MCF 10A (cell line): ENCODE measurements at regions not wholly inside any gene's neighbourhood (a gene's known extent, or its start where the extent isn't known, plus 50 kb on each side); places are given as distances from the start of the nearest gene placed in this dataset.
A peak's percentile ranks its signal among the peaks of the same experiment; 100 is the strongest.
"Not testable (repeated sequence)": the region's sequence is repeated elsewhere in the genome, so short reads cannot be mapped to it uniquely, and the experiment has no call there.

Experiments
- BruUV-seq: library from RNA; stranded (reverse); fragments of 400-500 nt; replicated peaks from 2 replicates; lab custom pipeline; 2021; lab: Mats Ljungman, UMichigan
- CTCF ChIA-PET: fragments of 300-600 bp; sonication (Branson Sonifier 250); formaldehyde crosslinking; extraction: SDS; loops from one replicate; lab custom pipeline; 2021; ENCODE audit warnings: antibody characterized with exemption, inconsistent platforms; lab: Yijun Ruan, JAX
- POLR2A ChIA-PET: fragments of 300-600, 350-650 bp; sonication (Branson Sonifier 250); formaldehyde crosslinking; extraction: SDS; loops from one replicate; lab custom pipeline; 2020; ENCODE audit warnings: antibody characterized with exemption, inconsistent platforms; lab: Yijun Ruan, JAX
- DNase-seq: peaks from one replicate; pipeline ENCODE4 v3.0.0-alpha.2; 2018; ENCODE audit not compliant: unreplicated experiment
- H3K27ac Mint-ChIP-seq: one replicate; pipeline ENCODE4 v1.8.0; 2022; ENCODE audit warnings: mild to moderate bottlenecking, low read depth, mixed read lengths; ENCODE audit not compliant: unreplicated experiment
- H3K27me3 Mint-ChIP-seq: one replicate; pipeline ENCODE4 v1.8.0; 2022; ENCODE audit warnings: mixed read lengths; ENCODE audit not compliant: insufficient read depth, unreplicated experiment
- H3K36me3 Mint-ChIP-seq: one replicate; pipeline ENCODE4 v1.8.0; 2022; ENCODE audit warnings: mild to moderate bottlenecking, moderate library complexity, mixed read lengths; ENCODE audit not compliant: insufficient read depth, unreplicated experiment
- H3K4me1 Mint-ChIP-seq: one replicate; pipeline ENCODE4 v1.8.0; 2022; ENCODE audit warnings: mixed read lengths; ENCODE audit not compliant: insufficient read depth, unreplicated experiment
- H3K4me3 Mint-ChIP-seq: one replicate; pipeline ENCODE4 v1.8.0; 2022; ENCODE audit warnings: mild to moderate bottlenecking, moderate library complexity, mixed read lengths; ENCODE audit not compliant: unreplicated experiment
- H3K9me3 Mint-ChIP-seq: one replicate; pipeline ENCODE4 v1.8.0; 2022; ENCODE audit warnings: mixed read lengths; ENCODE audit not compliant: unreplicated experiment
- CTCF ChIP-seq: fragments of 200-600 bp; IDR thresholded peaks from one replicate; pipeline ENCODE4 v1.8.0; 2022; ENCODE audit warnings: antibody characterized with exemption, mild to moderate bottlenecking; ENCODE audit not compliant: unreplicated experiment
- intact Hi-C: fragments of 100-400 bp; cut with micrococcal nuclease; formaldehyde crosslinking; loops from 2 replicates; pipeline ENCODE4 v1.14.1; 2022

DNA sequence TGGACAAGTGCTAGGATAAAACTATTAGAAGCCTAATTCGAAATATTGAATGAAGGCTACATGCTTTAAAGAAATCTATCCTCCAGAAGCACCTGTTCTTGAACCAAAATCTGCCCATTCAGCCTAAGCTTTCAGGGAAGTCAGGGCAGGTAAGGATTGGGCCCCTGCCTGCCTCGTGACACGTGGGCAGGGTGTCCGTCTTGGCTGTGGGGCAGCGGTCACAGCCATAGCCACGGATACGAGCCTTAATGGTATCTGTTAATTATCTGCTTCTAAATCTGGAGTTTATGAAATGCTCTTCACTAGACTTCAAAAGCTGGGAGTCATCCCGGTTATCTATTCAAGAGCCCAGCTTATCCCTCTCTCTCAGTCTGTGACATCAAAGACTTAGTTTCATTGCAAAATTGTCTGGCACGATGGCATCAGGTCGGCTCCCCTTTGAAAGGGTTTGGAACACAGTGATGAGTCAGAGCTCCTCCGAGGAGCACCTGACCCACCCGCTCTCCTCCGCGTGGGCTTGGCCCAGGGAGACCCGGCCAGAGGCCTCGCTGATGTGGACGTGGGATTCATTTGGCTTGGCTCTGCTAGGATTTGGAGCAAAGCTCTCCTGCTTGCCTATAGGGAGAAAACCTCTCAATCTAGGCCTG lies 135.9 kb downstream of the MACROH2A1 start:
- peak; percentile 64 for DNase-seq
- ChIA-PET POLR2A (interaction anchor here (0.6 to 2.2 kb wide), 3 partner anchors 11 to 20 kb away, joined by 3 to 11 read pairs (median 6); no protein-coding TSS in a partner anchor), CTCF (interaction anchor here (1.0 to 1.5 kb wide), 2 partner anchors 15 to 48 kb away, joined by 3 to 5 read pairs; no protein-coding TSS in a partner anchor)
- no TSS peak for BruUV-seq
- intact Hi-C loops: no loop called here
- Mint-ChIP-seq H3K4me1 (no peaks in the 10 kb centered on the region), H3K27me3 (no peaks in the 10 kb centered on the region), H3K36me3 (no peaks in the 10 kb centered on the region), H3K9me3 (peaks cover 17% of the 10 kb centered on the region), H3K4me3 (no peak overlapping the region), H3K27ac (no peak overlapping the region)
- no peak for TF ChIP-seq CTCF

DNA sequence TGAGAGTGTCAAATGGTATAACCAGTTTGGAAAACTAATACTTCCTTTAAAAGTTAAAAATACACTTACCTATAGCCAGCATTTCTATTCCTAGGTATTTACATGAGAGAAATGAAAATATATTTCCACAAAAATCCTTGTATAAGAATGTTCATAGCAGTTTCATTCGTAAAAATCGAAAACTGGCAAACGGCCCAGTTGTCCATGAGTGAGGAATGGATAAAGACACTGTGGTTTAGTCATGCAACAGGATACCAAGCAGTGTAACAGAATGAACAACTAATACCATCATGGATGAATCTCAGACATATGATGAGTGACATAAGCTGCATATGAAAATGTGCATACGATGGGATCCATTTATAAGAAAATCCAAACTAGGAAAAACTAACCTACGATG lies 136.7 kb downstream of the MACROH2A1 start:
- intact Hi-C loops: no loop called here
- no peaks in the 10 kb centered on the region for H3K36me3 Mint-ChIP-seq
- H3K4me1 Mint-ChIP-seq: no peaks in the 10 kb centered on the region
- H3K27me3 Mint-ChIP-seq: no peaks in the 10 kb centered on the region
- no peak for TF ChIP-seq CTCF
- H3K9me3 Mint-ChIP-seq: peaks cover 24% of the 10 kb centered on the region
- no peak for DNase-seq
- POLR2A ChIA-PET: interaction anchor here (2.2 kb wide), 1 partner anchor 15 kb away, joined by 11 read pairs; no protein-coding TSS in a partner anchor
- no TSS peak for BruUV-seq
- CTCF ChIA-PET: interaction anchor here (1.0 kb wide), 1 partner anchor 47 kb away, joined by 3 read pairs; no protein-coding TSS in a partner anchor
- no peak overlapping the region for H3K4me3 Mint-ChIP-seq
- no peak overlapping the region for H3K27ac Mint-ChIP-seq

- DNase-seq, intact Hi-C loops, H3K27ac Mint-ChIP-seq, BruUV-seq, CTCF ChIA-PET, H3K4me1 Mint-ChIP-seq, H3K4me3 Mint-ChIP-seq, H3K36me3 Mint-ChIP-seq, POLR2A ChIA-PET, H3K27me3 Mint-ChIP-seq: not testable (repeated sequence)
- peaks cover 24% of the 10 kb centered on the region for H3K9me3 Mint-ChIP-seq
Observed at GRCh38 chr5:135260108-135260507, 138.9 kb downstream of the MACROH2A1 start.

GRCh38 chr5:135255461-135256178 lies 143.4 kb downstream of the MACROH2A1 start:
- H3K9me3 Mint-ChIP-seq: peaks cover 19% of the 10 kb centered on the region
- BruUV-seq: no TSS peak
- no peak for TF ChIP-seq CTCF
- H3K36me3 Mint-ChIP-seq: no peaks in the 10 kb centered on the region
- H3K27ac Mint-ChIP-seq: no peak overlapping the region
- CTCF ChIA-PET: interaction anchor here (1.1 kb wide), 1 partner anchor 338 kb away, joined by 3 read pairs; no protein-coding TSS in a partner anchor
- H3K4me3 Mint-ChIP-seq: no peak overlapping the region
- H3K27me3 Mint-ChIP-seq: no peaks in the 10 kb centered on the region
- H3K4me1 Mint-ChIP-seq: no peaks in the 10 kb centered on the region
- intact Hi-C loops: no loop called here
- no peak for DNase-seq
- POLR2A ChIA-PET: interaction anchor here (0.7 to 1.1 kb wide), 2 partner anchors 9 to 1252 kb away, joined by 3 read pairs; no protein-coding TSS in a partner anchor
